ENCODE measurements at regions not wholly inside any gene's neighbourhood (a gene's known extent, or its start where the extent isn't known, plus 50 kb on each side); places are given as distances from the start of the nearest gene placed in this dataset.

GRCh38 chr3:98972720-98973119, 71.2 kb upstream of the DCBLD2 start:
- TF ChIP-seq CTCF (IDR thresholded peaks at IDR 0.05; ENCODE audit: insufficient read depth, low read length, poor library complexity, severe bottlenecking) = no peak
- Histone ChIP-seq H3K27me3 (ENCODE audit: control insufficient read depth, insufficient read depth, low read length) (no peaks in the 10 kb centered on the region), H3K36me3 (ENCODE audit: control insufficient read depth, insufficient read depth, low read length) (no peaks in the 10 kb centered on the region), H3K4me3 (ENCODE audit: low read depth, low read length) (no peak overlapping the region)
- no peak for DNase-seq (ENCODE audit: low read depth)

- H3K4me3 ChIP-seq (ENCODE audit: low read depth, low read length) = no peak overlapping the region
- peak; percentile 92 for DNase-seq (ENCODE audit: low read depth)
- no peak for TF ChIP-seq CTCF (IDR thresholded peaks at IDR 0.05; ENCODE audit: insufficient read depth, low read length, poor library complexity, severe bottlenecking)
- no peaks in the 10 kb centered on the region for H3K36me3 ChIP-seq (ENCODE audit: control insufficient read depth, insufficient read depth, low read length)
- no peaks in the 10 kb centered on the region for H3K27me3 ChIP-seq (ENCODE audit: control insufficient read depth, insufficient read depth, low read length)
Observed at GRCh38 chr3:98972155-98972554, 70.7 kb upstream of the DCBLD2 start.

- no peak for TF ChIP-seq CTCF (IDR thresholded peaks at IDR 0.05; ENCODE audit: insufficient read depth, low read length, poor library complexity, severe bottlenecking)
- no peaks in the 10 kb centered on the region for H3K27me3 ChIP-seq (ENCODE audit: control insufficient read depth, insufficient read depth, low read length)
- DNase-seq (ENCODE audit: low read depth) = peak; percentile 88
- H3K36me3 ChIP-seq (ENCODE audit: control insufficient read depth, insufficient read depth, low read length) = no peaks in the 10 kb centered on the region
- H3K4me3 ChIP-seq (ENCODE audit: low read depth, low read length) = no peak overlapping the region
Observed at GRCh38 chr3:98971169-98971681, 69.7 kb upstream of the DCBLD2 start.

GRCh38 chr3:98969295-98969694, 67.8 kb upstream of the DCBLD2 start:
- Histone ChIP-seq H3K27me3 (ENCODE audit: control insufficient read depth, insufficient read depth, low read length) (no peaks in the 10 kb centered on the region), H3K4me3 (ENCODE audit: low read depth, low read length) (no peak overlapping the region), H3K36me3 (ENCODE audit: control insufficient read depth, insufficient read depth, low read length) (no peaks in the 10 kb centered on the region)
- no peak for TF ChIP-seq CTCF (IDR thresholded peaks at IDR 0.05; ENCODE audit: insufficient read depth, low read length, poor library complexity, severe bottlenecking)
- no peak for DNase-seq (ENCODE audit: low read depth)

- TF ChIP-seq CTCF (IDR thresholded peaks at IDR 0.05; ENCODE audit: insufficient read depth, low read length, poor library complexity, severe bottlenecking) = no peak
- DNase-seq (ENCODE audit: low read depth) = no peak
- no peaks in the 10 kb centered on the region for H3K36me3 ChIP-seq (ENCODE audit: control insufficient read depth, insufficient read depth, low read length)
- no peaks in the 10 kb centered on the region for H3K27me3 ChIP-seq (ENCODE audit: control insufficient read depth, insufficient read depth, low read length)
- no peak overlapping the region for H3K4me3 ChIP-seq (ENCODE audit: low read depth, low read length)
Observed at GRCh38 chr3:98968824-98969223, 67.3 kb upstream of the DCBLD2 start.

- no peaks in the 10 kb centered on the region for H3K27me3 ChIP-seq (ENCODE audit: control insufficient read depth, insufficient read depth, low read length)
- peak overlapping the region; percentile 36 for H3K4me3 ChIP-seq (ENCODE audit: low read depth, low read length)
- no peaks in the 10 kb centered on the region for H3K36me3 ChIP-seq (ENCODE audit: control insufficient read depth, insufficient read depth, low read length)
- DNase-seq (ENCODE audit: low read depth) = no peak
- TF ChIP-seq CTCF (IDR thresholded peaks at IDR 0.05; ENCODE audit: insufficient read depth, low read length, poor library complexity, severe bottlenecking) = no peak
Observed at GRCh38 chr3:98968347-98968746, 66.9 kb upstream of the DCBLD2 start.

All from kidney epithelial cell (primary cell).